Liver (tissue), 8 donors: ENCODE measurements at regions not wholly inside any gene's neighbourhood (a gene's known extent, or its start where the extent isn't known, plus 50 kb on each side); places are given as distances from the start of the nearest gene placed in this dataset.

Experiments
- DNase-seq: peaks from one replicate; pipeline ENCODE4 v3.0.0-alpha.2; 2017; ENCODE audit warnings: low spot score
- H3K27ac ChIP-seq, 2 donors: one replicate each; pipeline ENCODE4 v1.7.0; 2013; ENCODE audit warnings: inconsistent platforms in 2 of 2, low read length in 2 of 2, control low read depth in 1 of 2, low read depth in 1 of 2, mild to moderate bottlenecking in 1 of 2
- H3K27me3 ChIP-seq, 4 donors: one replicate each; pipeline versions ENCODE4 v1.6.1 to v1.7.0; 2013; ENCODE audit warnings: low read length in 3 of 4, inconsistent platforms in 1 of 4, mild to moderate bottlenecking in 1 of 4, moderate library complexity in 1 of 4; ENCODE audit not compliant: control insufficient read depth in 4 of 4, insufficient read depth in 4 of 4
- H3K36me3 ChIP-seq, 4 donors: one replicate each; pipeline versions ENCODE4 v1.6.1 to v1.7.0; 2013; ENCODE audit warnings: low read length in 3 of 4, mild to moderate bottlenecking in 3 of 4, low read depth in 1 of 4, moderate library complexity in 1 of 4; ENCODE audit not compliant: control insufficient read depth in 4 of 4, insufficient read depth in 3 of 4
- H3K4me1 ChIP-seq, 4 donors: one replicate each; pipeline versions ENCODE4 v1.6.1 to v1.7.0; 2013; ENCODE audit warnings: low read length in 3 of 4, mild to moderate bottlenecking in 3 of 4, moderate library complexity in 1 of 4; ENCODE audit not compliant: control insufficient read depth in 4 of 4, insufficient read depth in 4 of 4
- H3K4me3 ChIP-seq, 3 donors: one replicate each; pipeline versions ENCODE4 v1.6.1 to v1.7.0; 2013; ENCODE audit warnings: low read length in 3 of 3, control low read depth in 1 of 3, low read depth in 1 of 3, mild to moderate bottlenecking in 1 of 3
- H3K9ac ChIP-seq, 2 donors: one replicate each; pipeline ENCODE4 v1.7.0; 2013; ENCODE audit warnings: low read length in 2 of 2, mild to moderate bottlenecking in 2 of 2, moderate library complexity in 2 of 2, control low read depth in 1 of 2, low read depth in 1 of 2
- H3K9me3 ChIP-seq, 4 donors: one replicate each; pipeline versions ENCODE4 v1.6.1 to v1.7.0; 2013; ENCODE audit warnings: low read length in 3 of 4; ENCODE audit not compliant: control insufficient read depth in 4 of 4
- EGR1 ChIP-seq, 2 donors: IDR thresholded peaks; 2 replicates each; pipeline ENCODE4 v1.6.1; 2016 to 2018; ENCODE audit warnings: antibody characterized with exemption in 2 of 2, low read depth in 2 of 2
- FOXA1 ChIP-seq: IDR thresholded peaks from 2 replicates; pipeline ENCODE4 v1.6.1; 2016; ENCODE audit warnings: antibody characterized with exemption
- FOXA2 ChIP-seq: IDR thresholded peaks from 2 replicates; pipeline ENCODE4 v1.6.1; 2016; ENCODE audit warnings: antibody characterized with exemption
- GABPA ChIP-seq, 2 donors: IDR thresholded peaks in 1 of 2; conservative IDR thresholded peaks in 1 of 2; 2 replicates each; pipeline ENCODE4 v1.6.1; 2016; ENCODE audit warnings: antibody characterized with exemption in 2 of 2, mild to moderate bottlenecking in 1 of 2, moderate library complexity in 1 of 2
- JUND ChIP-seq, 2 donors: IDR thresholded peaks; 2 replicates each; pipeline ENCODE4 v1.6.1; 2016; ENCODE audit warnings: antibody characterized with exemption in 2 of 2
- NR2F2 ChIP-seq: IDR thresholded peaks from 2 replicates; pipeline ENCODE4 v1.6.1; 2016; ENCODE audit warnings: antibody characterized with exemption
- RAD21 ChIP-seq, 2 donors: IDR thresholded peaks; 2 replicates each; pipeline ENCODE4 v1.6.1; 2016; ENCODE audit warnings: antibody characterized with exemption in 2 of 2, mild to moderate bottlenecking in 2 of 2
- SP1 ChIP-seq: IDR thresholded peaks from 2 replicates; pipeline ENCODE4 v1.6.1; 2018; ENCODE audit warnings: antibody characterized with exemption, mild to moderate bottlenecking
- TAF1 ChIP-seq: conservative IDR thresholded peaks from 2 replicates; pipeline ENCODE4 v1.6.1; 2016; ENCODE audit warnings: antibody characterized with exemption, mild to moderate bottlenecking
- YY1 ChIP-seq: IDR thresholded peaks from 2 replicates; pipeline ENCODE4 v1.6.1; 2016; ENCODE audit warnings: antibody characterized with exemption, mild to moderate bottlenecking
- WGBS: extraction: QIAGEN DNeasy Blood & Tissue Kit; methylation state at CpG from one replicate; pipeline ENCODE4 v1.1.7; 2013; 5-methylcytosine and 5-hydroxymethylcytosine counted together
- TF ChIP-seq, protein P1 (sequence below): IDR thresholded peaks from 2 replicates; pipeline ENCODE4 v1.6.1; 2016; ENCODE audit warnings: antibody characterized with exemption
- TF ChIP-seq, protein P2 (sequence below): IDR thresholded peaks from 2 replicates; pipeline ENCODE4 v1.6.1; 2016; ENCODE audit warnings: antibody characterized with exemption
- TF ChIP-seq, protein P3 (sequence below): fragments of 150-350 bp; IDR thresholded peaks from 2 replicates; pipeline ENCODE4 v1.5.1; 2017; ENCODE audit warnings: improper control_type of control experiment, low read depth, low read length; ENCODE audit not compliant: missing input control
- TF ChIP-seq, protein P4 (sequence below): IDR thresholded peaks from 2 replicates; pipeline ENCODE4 v1.6.1; 2016; ENCODE audit warnings: antibody characterized with exemption
- donor health status: healthy.
- donor health status: healthy.
- donor health status: healthy.
- donor health status: healthy.
- donor health status: healthy.

DNA sequence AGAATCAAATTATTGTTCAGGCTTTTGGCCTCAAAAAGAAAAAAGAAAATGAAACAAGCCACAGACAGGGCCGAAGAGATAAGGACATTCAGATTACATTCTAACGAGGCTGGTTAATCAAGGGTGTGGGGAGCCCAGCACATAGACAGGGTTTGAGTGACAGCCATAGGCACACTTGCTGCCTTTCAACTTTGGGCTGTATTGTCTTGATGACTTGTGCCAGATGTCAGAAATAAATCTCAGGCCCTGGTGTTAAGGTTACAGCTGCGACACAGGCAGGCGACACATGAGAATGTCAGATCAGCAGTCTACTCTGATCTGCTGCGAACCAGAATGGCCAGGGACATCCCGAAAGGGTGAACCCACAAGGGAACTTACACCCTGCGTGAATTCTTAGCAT lies 231.2 kb upstream of the ARRDC4 start:
- no peaks in the 10 kb centered on the region for H3K9me3 ChIP-seq
- 72% methylated on average over 7 of the region's 7 CpGs for WGBS
- no peaks in the 10 kb centered on the region for H3K36me3 ChIP-seq
- H3K27me3 ChIP-seq = no peaks in the 10 kb centered on the region
- no peaks in the 10 kb centered on the region for H3K4me1 ChIP-seq
- no peak overlapping the region for H3K9ac ChIP-seq
- DNase-seq = no peak
- H3K27ac ChIP-seq = no peak overlapping the region
- H3K4me3 ChIP-seq = no peak overlapping the region
- TF ChIP-seq FOXA2 = no peak
- no peak for TF ChIP-seq JUND (IDR thresholded peaks at IDR 0.05)
- TF ChIP-seq, protein P1, sequence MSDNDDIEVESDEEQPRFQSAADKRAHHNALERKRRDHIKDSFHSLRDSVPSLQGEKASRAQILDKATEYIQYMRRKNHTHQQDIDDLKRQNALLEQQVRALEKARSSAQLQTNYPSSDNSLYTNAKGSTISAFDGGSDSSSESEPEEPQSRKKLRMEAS = no peak

DNA sequence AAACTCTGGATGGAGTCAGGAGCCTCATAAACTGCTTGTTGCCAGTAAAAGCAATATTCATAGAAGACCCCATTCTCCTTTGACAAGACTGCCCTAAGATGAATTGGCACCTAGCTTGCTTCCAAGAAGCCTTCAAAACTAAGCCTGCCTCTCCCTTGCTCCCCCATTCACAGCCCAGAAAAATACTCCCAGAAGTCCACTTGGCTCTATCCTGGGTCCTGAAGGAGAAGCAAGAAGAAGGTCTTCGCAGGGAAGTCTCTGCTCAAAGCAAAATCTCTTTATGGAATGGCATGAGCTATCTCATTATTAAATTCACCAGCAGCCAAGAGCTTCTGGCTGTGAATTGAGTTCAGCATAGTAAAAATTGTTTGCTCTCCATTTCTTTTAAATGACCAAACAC lies 230.2 kb upstream of the ARRDC4 start:
- TF ChIP-seq GABPA (IDR thresholded peaks at IDR 0.05 in 1 of 2, conservative IDR thresholded peaks at IDR 0.05 in 1 of 2) = no peak
- TF ChIP-seq JUND (IDR thresholded peaks at IDR 0.05) = no peak
- TF ChIP-seq, protein P1 = no peak
- TF ChIP-seq RAD21 (IDR thresholded peaks at IDR 0.05) = no peak
- no peak for TF ChIP-seq SP1
- no peak for TF ChIP-seq FOXA1
- TF ChIP-seq, protein P2, sequence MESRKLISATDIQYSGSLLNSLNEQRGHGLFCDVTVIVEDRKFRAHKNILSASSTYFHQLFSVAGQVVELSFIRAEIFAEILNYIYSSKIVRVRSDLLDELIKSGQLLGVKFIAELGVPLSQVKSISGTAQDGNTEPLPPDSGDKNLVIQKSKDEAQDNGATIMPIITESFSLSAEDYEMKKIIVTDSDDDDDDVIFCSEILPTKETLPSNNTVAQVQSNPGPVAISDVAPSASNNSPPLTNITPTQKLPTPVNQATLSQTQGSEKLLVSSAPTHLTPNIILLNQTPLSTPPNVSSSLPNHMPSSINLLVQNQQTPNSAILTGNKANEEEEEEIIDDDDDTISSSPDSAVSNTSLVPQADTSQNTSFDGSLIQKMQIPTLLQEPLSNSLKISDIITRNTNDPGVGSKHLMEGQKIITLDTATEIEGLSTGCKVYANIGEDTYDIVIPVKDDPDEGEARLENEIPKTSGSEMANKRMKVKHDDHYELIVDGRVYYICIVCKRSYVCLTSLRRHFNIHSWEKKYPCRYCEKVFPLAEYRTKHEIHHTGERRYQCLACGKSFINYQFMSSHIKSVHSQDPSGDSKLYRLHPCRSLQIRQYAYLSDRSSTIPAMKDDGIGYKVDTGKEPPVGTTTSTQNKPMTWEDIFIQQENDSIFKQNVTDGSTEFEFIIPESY = no peak
- TF ChIP-seq, protein P3, sequence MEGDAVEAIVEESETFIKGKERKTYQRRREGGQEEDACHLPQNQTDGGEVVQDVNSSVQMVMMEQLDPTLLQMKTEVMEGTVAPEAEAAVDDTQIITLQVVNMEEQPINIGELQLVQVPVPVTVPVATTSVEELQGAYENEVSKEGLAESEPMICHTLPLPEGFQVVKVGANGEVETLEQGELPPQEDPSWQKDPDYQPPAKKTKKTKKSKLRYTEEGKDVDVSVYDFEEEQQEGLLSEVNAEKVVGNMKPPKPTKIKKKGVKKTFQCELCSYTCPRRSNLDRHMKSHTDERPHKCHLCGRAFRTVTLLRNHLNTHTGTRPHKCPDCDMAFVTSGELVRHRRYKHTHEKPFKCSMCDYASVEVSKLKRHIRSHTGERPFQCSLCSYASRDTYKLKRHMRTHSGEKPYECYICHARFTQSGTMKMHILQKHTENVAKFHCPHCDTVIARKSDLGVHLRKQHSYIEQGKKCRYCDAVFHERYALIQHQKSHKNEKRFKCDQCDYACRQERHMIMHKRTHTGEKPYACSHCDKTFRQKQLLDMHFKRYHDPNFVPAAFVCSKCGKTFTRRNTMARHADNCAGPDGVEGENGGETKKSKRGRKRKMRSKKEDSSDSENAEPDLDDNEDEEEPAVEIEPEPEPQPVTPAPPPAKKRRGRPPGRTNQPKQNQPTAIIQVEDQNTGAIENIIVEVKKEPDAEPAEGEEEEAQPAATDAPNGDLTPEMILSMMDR = no peak
- TF ChIP-seq YY1 = no peak
- TF ChIP-seq, protein P4, sequence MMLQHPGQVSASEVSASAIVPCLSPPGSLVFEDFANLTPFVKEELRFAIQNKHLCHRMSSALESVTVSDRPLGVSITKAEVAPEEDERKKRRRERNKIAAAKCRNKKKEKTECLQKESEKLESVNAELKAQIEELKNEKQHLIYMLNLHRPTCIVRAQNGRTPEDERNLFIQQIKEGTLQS = no peak
- TF ChIP-seq NR2F2 = no peak
- Histone ChIP-seq H3K27me3 (no peaks in the 10 kb centered on the region), H3K4me1 (no peaks in the 10 kb centered on the region), H3K9ac (no peak overlapping the region), H3K9me3 (no peaks in the 10 kb centered on the region), H3K27ac (no peak overlapping the region), H3K4me3 (no peak overlapping the region), H3K36me3 (no peaks in the 10 kb centered on the region)
- WGBS = 79% methylated on average over 1 of the region's 1 CpG
- DNase-seq = no peak

DNA sequence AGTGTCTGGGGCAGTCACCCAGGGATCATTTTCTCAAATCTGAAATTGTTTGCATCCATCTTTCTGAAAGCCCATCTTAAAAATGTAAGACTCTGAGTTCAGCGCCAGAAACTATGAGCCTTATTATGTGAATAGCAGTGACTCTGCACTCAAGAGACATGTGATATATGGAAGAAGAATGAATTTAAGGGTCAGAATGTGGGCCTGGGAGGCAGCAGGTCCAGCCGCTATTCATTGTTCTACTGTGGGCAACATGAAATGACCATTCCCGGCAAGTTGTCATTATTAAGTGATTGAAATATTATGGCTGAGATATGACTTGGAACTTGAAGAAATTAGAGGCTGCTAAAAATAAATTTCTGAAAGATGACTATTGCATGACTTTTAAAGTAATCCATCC lies 228.6 kb upstream of the ARRDC4 start:
- WGBS = 97% methylated on average over 3 of the region's 3 CpGs

More for the DNA sequence above, 228.6 kb upstream of the ARRDC4 start:
- Histone ChIP-seq H3K36me3 (no peaks in the 10 kb centered on the region), H3K27me3 (no peaks in the 10 kb centered on the region), H3K27ac (no peak overlapping the region), H3K9me3 (no peaks in the 10 kb centered on the region), H3K4me1 (no peaks in the 10 kb centered on the region), H3K4me3 (no peak overlapping the region), H3K9ac (no peak overlapping the region)
- no peak for DNase-seq
- TF ChIP-seq GABPA (IDR thresholded peaks at IDR 0.05 in 1 of 2, conservative IDR thresholded peaks at IDR 0.05 in 1 of 2) (no peak), YY1 (no peak), RAD21 (IDR thresholded peaks at IDR 0.05) (no peak), TAF1 (no peak), FOXA1 (no peak), EGR1 (IDR thresholded peaks at IDR 0.05; ENCODE audit: low read depth in 2 of 2) (no peak), FOXA2 (no peak), JUND (IDR thresholded peaks at IDR 0.05) (no peak)
- TF ChIP-seq, protein P1 = no peak
